ENCODE measurements at regions not wholly inside any gene's neighbourhood (a gene's known extent, or its start where the extent isn't known, plus 50 kb on each side); places are given as distances from the start of the nearest gene placed in this dataset.

DNA sequence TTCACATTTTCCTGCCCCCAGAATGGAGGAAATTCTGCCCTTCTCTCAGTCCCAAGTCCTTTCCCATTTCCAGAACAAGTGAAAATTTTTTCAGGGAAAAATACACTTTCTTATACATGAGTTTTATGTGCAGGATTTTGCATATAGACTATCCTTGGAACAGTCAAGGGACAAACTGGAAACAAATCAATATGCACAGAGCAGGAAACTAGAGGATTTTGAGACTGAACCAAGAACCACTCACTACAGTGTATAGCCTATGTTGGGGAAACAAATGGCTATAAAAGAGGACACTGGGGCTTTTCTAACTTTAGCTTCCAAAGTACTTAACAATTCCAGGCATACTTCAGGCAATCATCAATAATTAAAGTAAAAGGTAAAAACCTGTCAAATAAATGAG is 1036.1 kb upstream of the ARRDC3 start:
- H3K27me3 Mint-ChIP-seq (ENCODE audit: unreplicated experiment): no peaks in the 10 kb centered on the region
- TF ChIP-seq, protein P1, sequence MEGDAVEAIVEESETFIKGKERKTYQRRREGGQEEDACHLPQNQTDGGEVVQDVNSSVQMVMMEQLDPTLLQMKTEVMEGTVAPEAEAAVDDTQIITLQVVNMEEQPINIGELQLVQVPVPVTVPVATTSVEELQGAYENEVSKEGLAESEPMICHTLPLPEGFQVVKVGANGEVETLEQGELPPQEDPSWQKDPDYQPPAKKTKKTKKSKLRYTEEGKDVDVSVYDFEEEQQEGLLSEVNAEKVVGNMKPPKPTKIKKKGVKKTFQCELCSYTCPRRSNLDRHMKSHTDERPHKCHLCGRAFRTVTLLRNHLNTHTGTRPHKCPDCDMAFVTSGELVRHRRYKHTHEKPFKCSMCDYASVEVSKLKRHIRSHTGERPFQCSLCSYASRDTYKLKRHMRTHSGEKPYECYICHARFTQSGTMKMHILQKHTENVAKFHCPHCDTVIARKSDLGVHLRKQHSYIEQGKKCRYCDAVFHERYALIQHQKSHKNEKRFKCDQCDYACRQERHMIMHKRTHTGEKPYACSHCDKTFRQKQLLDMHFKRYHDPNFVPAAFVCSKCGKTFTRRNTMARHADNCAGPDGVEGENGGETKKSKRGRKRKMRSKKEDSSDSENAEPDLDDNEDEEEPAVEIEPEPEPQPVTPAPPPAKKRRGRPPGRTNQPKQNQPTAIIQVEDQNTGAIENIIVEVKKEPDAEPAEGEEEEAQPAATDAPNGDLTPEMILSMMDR (IDR thresholded peaks at IDR 0.05; ENCODE audit: unreplicated experiment): no peak
- no peaks in the 10 kb centered on the region for H3K36me3 Mint-ChIP-seq (ENCODE audit: insufficient read depth, unreplicated experiment)
- H3K9me3 Mint-ChIP-seq (ENCODE audit: low read depth, unreplicated experiment): peaks cover 21% of the 10 kb centered on the region
- H3K4me3 Mint-ChIP-seq (ENCODE audit: low read depth, unreplicated experiment): no peak overlapping the region
- no peaks in the 10 kb centered on the region for H3K4me1 Mint-ChIP-seq (ENCODE audit: low read depth, unreplicated experiment)
- CTCF ChIA-PET: no interaction called here
- no peak for DNase-seq
- no peak overlapping the region for H3K27ac Mint-ChIP-seq (ENCODE audit: unreplicated experiment)
- BruUV-seq (replicated peaks): no TSS peak
- intact Hi-C loops (cut with micrococcal nuclease; ENCODE audit: unreplicated experiment): no loop called here

DNA sequence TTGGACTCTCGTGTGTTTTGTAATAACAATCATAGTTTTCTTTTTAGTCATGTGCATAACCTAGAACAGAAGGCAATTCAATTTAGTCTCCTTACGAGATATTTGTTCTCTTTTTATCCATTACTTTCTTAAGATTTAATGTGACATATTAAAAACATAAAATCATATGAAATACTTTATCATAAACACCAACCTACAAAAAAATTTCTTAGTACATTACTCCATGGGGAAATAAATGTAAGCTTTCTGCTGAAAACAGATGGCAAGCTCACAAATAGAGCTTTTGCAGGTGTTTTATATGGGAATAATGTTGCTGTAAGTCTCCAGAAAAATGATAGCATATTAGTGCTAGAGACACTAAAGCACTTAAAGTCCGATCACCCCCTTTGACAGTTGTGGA is 1035.2 kb upstream of the ARRDC3 start:
- H3K4me1 Mint-ChIP-seq (ENCODE audit: low read depth, unreplicated experiment): no peaks in the 10 kb centered on the region
- H3K9me3 Mint-ChIP-seq (ENCODE audit: low read depth, unreplicated experiment): peaks cover 16% of the 10 kb centered on the region
- no peak overlapping the region for H3K27ac Mint-ChIP-seq (ENCODE audit: unreplicated experiment)
- no peak overlapping the region for H3K4me3 Mint-ChIP-seq (ENCODE audit: low read depth, unreplicated experiment)
- CTCF ChIA-PET: no interaction called here
- TF ChIP-seq, protein P1 (IDR thresholded peaks at IDR 0.05; ENCODE audit: unreplicated experiment): no peak
- intact Hi-C loops (cut with micrococcal nuclease; ENCODE audit: unreplicated experiment): no loop called here
- no peak for DNase-seq
- no TSS peak for BruUV-seq (replicated peaks)
- H3K27me3 Mint-ChIP-seq (ENCODE audit: unreplicated experiment): no peaks in the 10 kb centered on the region
- H3K36me3 Mint-ChIP-seq (ENCODE audit: insufficient read depth, unreplicated experiment): no peaks in the 10 kb centered on the region

DNA sequence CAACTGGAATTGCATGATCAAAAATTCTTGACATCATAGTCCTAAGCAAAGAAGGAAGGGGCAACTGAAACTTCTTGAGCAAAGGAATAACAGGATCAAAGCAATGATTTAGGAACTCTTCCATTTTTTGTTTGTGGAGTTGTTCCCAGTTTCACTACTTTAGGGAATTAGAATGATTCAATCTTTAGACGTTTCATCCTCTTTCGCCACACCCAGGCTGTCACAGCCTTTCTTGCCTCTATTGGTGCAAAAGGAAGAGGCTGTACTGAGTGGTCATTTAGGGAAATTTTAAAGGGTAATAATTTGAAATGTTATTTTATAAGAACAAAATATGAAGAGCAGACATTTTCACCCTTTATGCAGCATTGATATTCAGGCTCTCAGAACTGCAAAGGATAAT is 1026.0 kb upstream of the ARRDC3 start:
- TF ChIP-seq, protein P1 (IDR thresholded peaks at IDR 0.05; ENCODE audit: unreplicated experiment): no peak

DNA sequence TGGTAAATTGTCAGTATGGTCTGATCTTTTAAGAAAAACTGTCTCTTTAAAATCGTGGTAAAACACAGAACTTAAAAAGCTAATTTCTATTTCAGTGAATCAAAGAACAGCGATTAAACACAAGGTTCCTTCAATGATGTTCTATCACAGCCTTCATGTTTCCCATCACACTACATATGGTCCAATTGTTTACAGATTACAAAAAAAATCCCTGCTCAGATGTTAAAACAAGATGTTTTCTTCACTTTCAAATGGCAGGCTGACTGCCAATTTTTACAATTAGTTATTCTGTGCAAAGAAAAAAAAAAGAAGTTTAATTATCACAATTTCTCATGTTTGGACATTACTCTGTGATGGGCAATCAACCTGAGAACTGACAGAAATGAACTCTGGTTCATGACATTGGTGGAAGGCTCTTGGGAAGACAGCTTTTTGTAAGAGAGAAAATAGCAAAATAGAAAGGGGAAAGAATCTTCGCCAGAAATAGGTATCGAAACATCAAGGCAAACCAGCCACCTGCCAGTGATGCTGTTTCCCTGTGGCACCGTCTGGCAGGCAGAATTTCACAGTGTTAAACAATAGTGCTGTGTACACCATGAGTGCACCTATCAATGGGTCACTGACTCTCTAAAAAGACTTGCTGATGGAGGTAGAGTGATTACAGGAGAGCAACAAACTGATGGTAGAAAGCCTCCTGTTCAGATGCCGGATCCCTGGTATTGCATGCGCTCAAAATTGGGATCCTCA is 1020.0 kb upstream of the ARRDC3 start:
- TF ChIP-seq, protein P1 (IDR thresholded peaks at IDR 0.05; ENCODE audit: unreplicated experiment): no peak
- intact Hi-C loops (cut with micrococcal nuclease; ENCODE audit: unreplicated experiment): no loop called here
- no peaks in the 10 kb centered on the region for H3K4me1 Mint-ChIP-seq (ENCODE audit: low read depth, unreplicated experiment)

More for the DNA sequence above, 1026.0 kb upstream of the ARRDC3 start:
- intact Hi-C loops (cut with micrococcal nuclease; ENCODE audit: unreplicated experiment): no loop called here
- DNase-seq: no peak
- Mint-ChIP-seq H3K4me1 (ENCODE audit: low read depth, unreplicated experiment) (no peaks in the 10 kb centered on the region), H3K36me3 (ENCODE audit: insufficient read depth, unreplicated experiment) (no peaks in the 10 kb centered on the region), H3K27ac (ENCODE audit: unreplicated experiment) (no peak overlapping the region), H3K27me3 (ENCODE audit: unreplicated experiment) (no peaks in the 10 kb centered on the region), H3K9me3 (ENCODE audit: low read depth, unreplicated experiment) (no peaks in the 10 kb centered on the region), H3K4me3 (ENCODE audit: low read depth, unreplicated experiment) (no peak overlapping the region)
- CTCF ChIA-PET: interaction anchor here (0.6 kb wide), 1 partner anchor 27 kb away, joined by 3 read pairs; no protein-coding TSS in a partner anchor
- BruUV-seq (replicated peaks): no TSS peak

More for the DNA sequence above, 1020.0 kb upstream of the ARRDC3 start:
- no peaks in the 10 kb centered on the region for H3K27me3 Mint-ChIP-seq (ENCODE audit: unreplicated experiment)
- no peak overlapping the region for H3K4me3 Mint-ChIP-seq (ENCODE audit: low read depth, unreplicated experiment)
- H3K27ac Mint-ChIP-seq (ENCODE audit: unreplicated experiment): no peak overlapping the region
- no peak for DNase-seq
- no peaks in the 10 kb centered on the region for H3K9me3 Mint-ChIP-seq (ENCODE audit: low read depth, unreplicated experiment)
- no TSS peak for BruUV-seq (replicated peaks)
- CTCF ChIA-PET: no interaction called here
- no peaks in the 10 kb centered on the region for H3K36me3 Mint-ChIP-seq (ENCODE audit: insufficient read depth, unreplicated experiment)
